Activated CD4-positive, alpha-beta T cell treated with anti-CD3 and anti-CD28 coated beads for 48 hours (primary cell): ENCODE measurements at regions not wholly inside any gene's neighbourhood (a gene's known extent, or its start where the extent isn't known, plus 50 kb on each side); places are given as distances from the start of the nearest gene placed in this dataset.
"Not testable (repeated sequence)": the region's sequence is repeated elsewhere in the genome, so short reads cannot be mapped to it uniquely, and the experiment has no call there.

Source experiments
- DNase-seq: peaks from one replicate; pipeline ENCODE4 v3.0.0-alpha.2; 2020

- DNase-seq, result no peak
Observed at GRCh38 chr6:82118150-82118562, 129.4 kb downstream of the IBTK start.

GRCh38 chr6:82114748-82115147 is 132.8 kb downstream of the IBTK start:
- DNase-seq, result no peak

- no peak for DNase-seq
Observed at GRCh38 chr6:82113231-82113630, 134.3 kb downstream of the IBTK start.

- no peak for DNase-seq
Observed at GRCh38 chr6:82111818-82112217, 135.7 kb downstream of the IBTK start.

- DNase-seq, result no peak
Observed at GRCh38 chr6:82111114-82111513, 136.4 kb downstream of the IBTK start.

- DNase-seq, result not testable (repeated sequence)
Observed at GRCh38 chr6:82103171-82103570, 144.4 kb downstream of the IBTK start.

- not testable (repeated sequence) for DNase-seq
Observed at GRCh38 chr6:82101374-82102114, 146.0 kb downstream of the IBTK start.

- DNase-seq, result not testable (repeated sequence)
Observed at GRCh38 chr6:82100763-82101162, 146.8 kb downstream of the IBTK start.

GRCh38 chr6:82097676-82098075 is 149.9 kb downstream of the IBTK start:
- no peak for DNase-seq

- DNase-seq, result no peak
Observed at GRCh38 chr6:82095091-82095490, 152.5 kb downstream of the IBTK start.

GRCh38 chr6:82094166-82094806 is 153.3 kb downstream of the IBTK start:
- no peak for DNase-seq

GRCh38 chr6:82088978-82089771 is 158.4 kb downstream of the IBTK start:
- no peak for DNase-seq

GRCh38 chr6:82086944-82087343 is 160.6 kb downstream of the IBTK start:
- no peak for DNase-seq

- DNase-seq, result no peak
Observed at GRCh38 chr6:82085701-82086100, 161.8 kb downstream of the IBTK start.

- DNase-seq, result no peak
Observed at GRCh38 chr6:82084324-82084920, 163.1 kb downstream of the IBTK start.

GRCh38 chr6:82083646-82084045 is 163.9 kb downstream of the IBTK start:
- DNase-seq, result no peak

- no peak for DNase-seq
Observed at GRCh38 chr6:82080767-82081166, 166.8 kb downstream of the IBTK start.

- no peak for DNase-seq
Observed at GRCh38 chr6:82078286-82078908, 169.1 kb downstream of the IBTK start.

- DNase-seq, result no peak
Observed at GRCh38 chr6:82076916-82077315, 170.6 kb downstream of the IBTK start.

GRCh38 chr6:82074556-82074955 is 173.0 kb downstream of the IBTK start:
- DNase-seq, result no peak

- no peak for DNase-seq
Observed at GRCh38 chr6:82073484-82073883, 174.1 kb downstream of the IBTK start.

- no peak for DNase-seq
Observed at GRCh38 chr6:82072751-82073150, 174.8 kb downstream of the IBTK start.

- DNase-seq, result no peak
Observed at GRCh38 chr6:82072121-82072521, 175.4 kb downstream of the IBTK start.
